Stimulated activated memory B cell treated with anti-CD40 and anti-IgM and Interleukin-4, amounts not matched to agents 10 μg/mL and 1 μg/mL and 100 μg/mL, for 72 hours (primary cell): ENCODE measurements at regions not wholly inside any gene's neighbourhood (a gene's known extent, or its start where the extent isn't known, plus 50 kb on each side); places are given as distances from the start of the nearest gene placed in this dataset.

ENCODE experiments used
- ATAC-seq: fragments of 150-1000 bp; cut with Tn5 transposase; 2 replicates; pipeline ENCODE4 v1.10.0; 2021
- H3K27ac Mint-ChIP-seq: one replicate; pipeline ENCODE4 v1.8.0; 2022; ENCODE audit warnings: mild to moderate bottlenecking, mixed read lengths
- H3K27me3 Mint-ChIP-seq: one replicate; pipeline ENCODE4 v1.8.0; 2022; ENCODE audit warnings: mixed read lengths
- H3K36me3 Mint-ChIP-seq: one replicate; pipeline ENCODE4 v1.8.0; 2022; ENCODE audit warnings: mixed read lengths
- H3K4me1 Mint-ChIP-seq: one replicate; pipeline ENCODE4 v1.8.0; 2022; ENCODE audit warnings: mixed read lengths
- H3K4me3 Mint-ChIP-seq: one replicate; pipeline ENCODE4 v1.8.0; 2022; ENCODE audit warnings: mild to moderate bottlenecking, moderate library complexity, mixed read lengths
- H3K9me3 Mint-ChIP-seq: one replicate; pipeline ENCODE4 v1.8.0; 2022; ENCODE audit warnings: mixed read lengths

DNA sequence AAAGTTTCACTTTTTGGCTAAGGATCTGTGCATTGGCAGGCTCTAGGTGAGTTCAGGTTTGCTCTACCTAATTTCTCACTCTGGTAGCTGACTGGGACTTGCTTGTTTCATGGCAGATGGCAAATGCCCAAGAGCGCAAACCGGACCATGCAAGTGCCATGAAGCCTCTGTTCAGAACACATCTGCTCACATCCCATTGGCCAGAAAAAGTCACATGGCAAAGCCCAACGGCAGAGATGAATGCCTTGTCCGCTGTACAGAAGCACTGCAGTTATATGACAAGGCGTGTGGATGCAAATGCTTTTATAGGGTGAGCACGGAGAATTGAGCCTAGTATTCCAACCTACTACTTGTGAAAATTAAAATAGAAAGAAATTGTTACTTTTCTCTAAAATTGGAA is 202.2 kb upstream of the HMGA2 start:
- Mint-ChIP-seq H3K27ac (no peak overlapping the region), H3K4me1 (no peaks in the 10 kb centered on the region), H3K9me3 (no peaks in the 10 kb centered on the region), H3K27me3 (no peaks in the 10 kb centered on the region), H3K4me3 (no peak overlapping the region), H3K36me3 (no peaks in the 10 kb centered on the region)
- ATAC-seq, result no peak

DNA sequence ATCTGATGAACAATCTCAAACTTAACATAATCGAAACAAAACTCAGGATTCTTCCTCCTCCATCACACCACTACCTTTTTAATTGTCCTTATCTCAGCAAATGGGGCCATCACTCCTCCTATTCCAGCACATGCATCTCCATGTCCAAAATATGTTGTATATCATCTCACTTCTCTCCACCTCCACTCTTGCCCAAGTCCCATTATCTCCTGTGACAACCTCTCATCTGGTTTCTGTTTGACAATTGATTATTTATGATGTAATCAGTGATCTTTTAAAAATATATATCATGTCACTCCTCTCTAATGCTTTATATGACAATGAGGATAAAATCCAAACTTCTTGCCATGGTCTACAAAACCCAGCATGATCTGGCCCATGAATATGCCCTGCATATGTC is 200.8 kb upstream of the HMGA2 start:
- Mint-ChIP-seq H3K36me3 (no peaks in the 10 kb centered on the region), H3K4me3 (no peak overlapping the region), H3K9me3 (no peaks in the 10 kb centered on the region), H3K27me3 (no peaks in the 10 kb centered on the region), H3K4me1 (no peaks in the 10 kb centered on the region), H3K27ac (no peak overlapping the region)
- ATAC-seq, result no peak

- no peak overlapping the region for H3K27ac Mint-ChIP-seq
- H3K36me3 Mint-ChIP-seq, result no peaks in the 10 kb centered on the region
- no peak for ATAC-seq
- H3K27me3 Mint-ChIP-seq, result no peaks in the 10 kb centered on the region
- no peak overlapping the region for H3K4me3 Mint-ChIP-seq
- H3K4me1 Mint-ChIP-seq, result no peaks in the 10 kb centered on the region
- H3K9me3 Mint-ChIP-seq, result no peaks in the 10 kb centered on the region
Observed at GRCh38 chr12:65624554-65625086, 199.7 kb upstream of the HMGA2 start.

DNA sequence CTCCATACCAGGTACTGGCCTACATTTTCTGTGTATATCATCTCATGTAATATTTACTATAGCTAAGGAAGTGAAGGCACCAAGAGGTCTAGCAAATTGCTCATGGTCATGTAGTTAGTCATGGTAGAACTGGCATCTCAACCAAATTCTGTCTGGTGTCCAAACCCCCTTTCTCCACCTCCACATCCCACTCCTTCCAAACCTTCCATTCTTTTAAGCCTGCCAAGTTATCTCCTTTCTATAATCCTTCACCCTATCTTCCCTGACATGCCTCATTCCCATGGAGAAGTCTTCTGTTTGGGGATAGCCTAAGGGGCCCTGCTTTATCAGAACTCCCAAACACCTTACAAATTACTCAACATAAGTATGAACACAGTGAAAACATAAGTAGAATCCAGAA is 196.2 kb upstream of the HMGA2 start:
- Mint-ChIP-seq H3K4me1 (no peaks in the 10 kb centered on the region), H3K9me3 (peaks cover 3% of the 10 kb centered on the region), H3K27ac (no peak overlapping the region), H3K4me3 (no peak overlapping the region), H3K36me3 (no peaks in the 10 kb centered on the region), H3K27me3 (no peaks in the 10 kb centered on the region)
- ATAC-seq, result no peak

GRCh38 chr12:65630555-65630954 is 193.7 kb upstream of the HMGA2 start:
- Mint-ChIP-seq H3K27me3 (no peaks in the 10 kb centered on the region), H3K9me3 (peaks cover 3% of the 10 kb centered on the region), H3K4me3 (no peak overlapping the region), H3K36me3 (no peaks in the 10 kb centered on the region), H3K27ac (no peak overlapping the region), H3K4me1 (no peaks in the 10 kb centered on the region)
- no peak for ATAC-seq

- Mint-ChIP-seq H3K4me3 (no peak overlapping the region), H3K36me3 (no peaks in the 10 kb centered on the region), H3K27me3 (no peaks in the 10 kb centered on the region), H3K4me1 (no peaks in the 10 kb centered on the region), H3K9me3 (peaks cover 3% of the 10 kb centered on the region), H3K27ac (no peak overlapping the region)
- no peak for ATAC-seq
Observed at GRCh38 chr12:65631621-65632111, 192.6 kb upstream of the HMGA2 start.

DNA sequence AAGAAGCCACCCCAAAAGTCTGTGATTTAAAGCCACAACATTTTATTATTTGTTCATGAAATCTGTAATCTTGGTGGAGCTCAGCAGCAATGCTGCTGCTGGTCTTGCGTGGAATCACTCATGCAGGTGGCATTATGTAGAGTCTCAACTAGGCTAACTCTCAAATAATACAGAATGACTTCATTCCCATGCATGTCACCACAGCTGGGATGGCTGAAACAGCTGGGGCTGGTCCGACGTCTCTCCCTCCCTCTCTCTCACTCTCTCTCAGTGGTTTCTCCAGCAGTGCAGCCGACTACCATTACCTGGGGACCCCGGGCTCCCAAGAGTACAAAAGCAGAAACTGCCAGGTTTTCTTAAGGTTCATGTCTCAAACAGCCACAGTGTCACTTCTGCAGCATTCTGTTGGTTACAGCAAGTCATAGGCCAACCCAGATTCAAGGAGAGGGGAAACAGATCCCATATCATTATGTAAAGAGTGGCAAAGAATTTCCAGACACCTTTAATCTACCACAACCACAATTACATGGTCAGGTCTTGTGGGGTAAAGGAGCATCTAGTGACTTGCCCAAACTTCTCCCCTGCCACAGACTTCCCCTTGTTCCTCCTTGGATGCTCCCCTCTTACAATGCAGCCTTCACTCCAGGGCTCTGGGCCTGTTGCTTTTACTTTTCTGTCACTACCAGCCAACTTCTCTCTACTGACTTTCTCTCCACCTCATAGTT is 192.0 kb upstream of the HMGA2 start:
- no peak for ATAC-seq
- H3K27ac Mint-ChIP-seq, result no peak overlapping the region
- H3K4me3 Mint-ChIP-seq, result no peak overlapping the region
- H3K27me3 Mint-ChIP-seq, result no peaks in the 10 kb centered on the region
- H3K36me3 Mint-ChIP-seq, result no peaks in the 10 kb centered on the region
- no peaks in the 10 kb centered on the region for H3K4me1 Mint-ChIP-seq
- H3K9me3 Mint-ChIP-seq, result peaks cover 3% of the 10 kb centered on the region

- Mint-ChIP-seq H3K9me3 (peaks cover 3% of the 10 kb centered on the region), H3K4me3 (no peak overlapping the region), H3K36me3 (no peaks in the 10 kb centered on the region), H3K4me1 (no peaks in the 10 kb centered on the region), H3K27me3 (no peaks in the 10 kb centered on the region), H3K27ac (no peak overlapping the region)
- no peak for ATAC-seq
Observed at GRCh38 chr12:65634061-65634460, 190.2 kb upstream of the HMGA2 start.

- ATAC-seq, result no peak
- Mint-ChIP-seq H3K27me3 (no peaks in the 10 kb centered on the region), H3K4me3 (no peak overlapping the region), H3K9me3 (peaks cover 3% of the 10 kb centered on the region), H3K4me1 (no peaks in the 10 kb centered on the region), H3K36me3 (no peaks in the 10 kb centered on the region), H3K27ac (no peak overlapping the region)
Observed at GRCh38 chr12:65634626-65635331, 189.5 kb upstream of the HMGA2 start.

DNA sequence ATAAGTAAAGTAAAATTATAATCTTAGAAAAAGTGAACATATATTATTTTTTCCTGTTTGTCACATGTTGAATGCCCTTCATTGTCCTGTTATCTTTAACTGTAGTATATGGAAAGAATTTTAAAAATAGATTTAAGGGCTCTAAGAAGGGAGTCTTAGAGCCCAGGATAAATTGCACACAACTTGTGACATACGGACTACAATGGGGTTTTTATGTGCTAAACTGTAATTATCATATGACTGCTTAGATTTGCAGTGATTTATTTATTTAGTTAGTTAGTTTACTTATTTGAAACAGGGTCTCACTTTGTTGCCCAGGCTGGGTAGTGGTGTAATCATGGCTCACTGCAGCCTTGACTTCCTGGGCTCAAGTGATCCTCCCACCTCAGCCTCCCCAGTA is 187.8 kb upstream of the HMGA2 start:
- Mint-ChIP-seq H3K27ac (no peak overlapping the region), H3K4me1 (no peaks in the 10 kb centered on the region), H3K9me3 (no peaks in the 10 kb centered on the region), H3K4me3 (no peak overlapping the region), H3K27me3 (no peaks in the 10 kb centered on the region), H3K36me3 (no peaks in the 10 kb centered on the region)
- ATAC-seq, result no peak

DNA sequence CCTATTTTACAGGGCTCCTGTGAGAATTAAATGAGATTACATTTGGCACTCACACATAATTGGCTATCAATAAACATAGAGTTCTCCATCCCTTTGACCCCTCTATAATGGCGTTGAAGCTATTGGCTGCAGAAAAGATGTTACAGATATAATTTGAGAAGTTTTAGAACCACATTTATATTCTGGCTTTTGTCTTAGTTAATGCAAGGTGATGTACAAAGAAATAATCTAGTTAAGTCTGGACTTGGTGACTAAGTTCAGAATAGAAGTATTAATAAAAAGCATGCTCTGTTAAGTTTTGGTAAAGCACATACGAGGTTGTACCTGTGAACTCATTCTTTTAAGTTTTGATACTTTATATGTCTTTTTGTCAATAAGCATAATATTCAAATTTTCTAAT is 187.1 kb upstream of the HMGA2 start:
- ATAC-seq, result no peak
- H3K9me3 Mint-ChIP-seq, result peaks cover 3% of the 10 kb centered on the region
- H3K4me3 Mint-ChIP-seq, result no peak overlapping the region
- no peak overlapping the region for H3K27ac Mint-ChIP-seq
- no peaks in the 10 kb centered on the region for H3K36me3 Mint-ChIP-seq
- no peaks in the 10 kb centered on the region for H3K4me1 Mint-ChIP-seq
- no peaks in the 10 kb centered on the region for H3K27me3 Mint-ChIP-seq

GRCh38 chr12:65637774-65638173 is 186.5 kb upstream of the HMGA2 start:
- no peak overlapping the region for H3K4me3 Mint-ChIP-seq
- H3K4me1 Mint-ChIP-seq, result no peaks in the 10 kb centered on the region

DNA sequence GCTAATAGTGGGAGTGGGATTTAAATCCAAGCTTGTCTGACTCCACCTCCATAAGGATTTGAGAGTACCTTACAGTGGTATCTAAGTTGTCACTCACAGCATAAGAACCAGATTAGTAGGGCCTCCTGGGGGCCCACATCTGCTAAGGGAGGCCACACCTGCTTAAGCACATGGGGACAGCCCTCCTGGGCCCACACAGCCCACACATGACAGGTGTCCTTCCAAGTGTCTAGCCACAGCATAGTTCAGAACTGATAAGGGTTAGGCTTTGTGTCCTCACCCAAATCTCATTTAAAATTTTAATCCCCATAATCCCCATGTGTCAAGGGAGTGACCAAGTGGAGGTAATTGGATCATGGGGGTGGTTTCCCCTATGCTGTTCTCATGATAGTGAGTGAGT is 186.0 kb upstream of the HMGA2 start:
- Mint-ChIP-seq H3K27ac (no peak overlapping the region), H3K27me3 (no peaks in the 10 kb centered on the region), H3K4me3 (no peak overlapping the region), H3K9me3 (peaks cover 3% of the 10 kb centered on the region), H3K36me3 (no peaks in the 10 kb centered on the region), H3K4me1 (no peaks in the 10 kb centered on the region)
- ATAC-seq, result no peak

More at GRCh38 chr12:65637774-65638173, 186.5 kb upstream of the HMGA2 start:
- Mint-ChIP-seq H3K9me3 (peaks cover 3% of the 10 kb centered on the region), H3K36me3 (no peaks in the 10 kb centered on the region), H3K27ac (no peak overlapping the region), H3K27me3 (no peaks in the 10 kb centered on the region)
- ATAC-seq, result no peak

DNA sequence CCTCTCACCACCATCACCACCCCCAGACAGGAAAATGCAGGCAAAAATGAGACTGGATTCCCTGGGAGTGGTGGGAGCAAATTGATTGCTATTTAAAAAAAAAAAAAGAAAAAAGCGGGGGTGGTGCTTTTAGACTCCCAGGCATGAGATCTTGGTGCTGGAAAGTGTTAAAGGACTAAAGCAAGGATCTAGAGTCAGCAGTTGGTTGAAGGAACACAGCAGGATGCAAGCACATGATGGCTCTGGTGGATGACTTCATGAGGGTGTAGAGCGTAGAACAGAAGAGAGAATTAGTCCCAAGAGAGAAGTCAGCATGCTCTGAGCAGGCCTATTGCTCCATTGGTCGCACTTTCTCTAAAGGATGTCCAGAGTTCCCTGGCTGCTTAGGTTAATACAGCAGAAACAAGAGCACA is 183.8 kb upstream of the HMGA2 start:
- no peaks in the 10 kb centered on the region for H3K36me3 Mint-ChIP-seq
- ATAC-seq, result no peak
- no peak overlapping the region for H3K27ac Mint-ChIP-seq
- H3K4me3 Mint-ChIP-seq, result no peak overlapping the region
- H3K27me3 Mint-ChIP-seq, result no peaks in the 10 kb centered on the region
- peaks cover 3% of the 10 kb centered on the region for H3K9me3 Mint-ChIP-seq
- H3K4me1 Mint-ChIP-seq, result no peaks in the 10 kb centered on the region

GRCh38 chr12:65642061-65642661 is 182.1 kb upstream of the HMGA2 start:
- Mint-ChIP-seq H3K36me3 (no peaks in the 10 kb centered on the region), H3K27me3 (no peaks in the 10 kb centered on the region), H3K9me3 (peaks cover 3% of the 10 kb centered on the region), H3K4me1 (no peaks in the 10 kb centered on the region), H3K4me3 (no peak overlapping the region), H3K27ac (no peak overlapping the region)
- ATAC-seq, result no peak
